HT-29 (cell line): ENCODE measurements at regions not wholly inside any gene's neighbourhood (a gene's known extent, or its start where the extent isn't known, plus 50 kb on each side); places are given as distances from the start of the nearest gene placed in this dataset.

Source experiments
- DNase-seq: peaks from one replicate; pipeline ENCODE4 v3.0.0-alpha.2; 2015; ENCODE audit warnings: low spot score

DNA sequence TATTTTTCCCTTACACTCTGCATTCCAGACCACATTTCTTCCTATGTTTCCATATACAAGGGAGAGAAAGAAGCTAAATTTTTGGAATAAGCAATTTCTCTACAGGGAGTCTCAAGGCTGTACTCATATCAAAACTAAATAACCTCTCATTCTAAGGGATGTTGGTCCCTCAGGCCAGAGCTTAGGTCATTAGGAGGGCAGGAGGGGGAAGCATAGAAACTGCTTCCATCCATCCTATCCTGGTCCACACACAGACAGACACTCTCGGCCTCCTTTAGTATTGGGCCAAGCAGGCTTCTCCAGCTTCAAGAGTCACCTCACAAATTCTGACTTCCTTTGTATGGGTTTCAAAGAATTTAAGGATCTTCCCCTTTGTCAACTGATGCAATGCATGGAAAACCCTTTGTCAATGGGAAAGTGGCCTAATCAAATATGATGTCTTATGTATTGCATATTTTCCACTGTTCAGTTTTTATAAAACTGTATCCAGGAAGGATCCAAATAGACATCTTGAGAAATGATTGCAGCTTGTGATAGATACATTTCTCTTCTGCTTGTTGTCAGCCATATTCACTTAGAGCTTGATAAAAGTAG is 140.7 kb upstream of the RARB start:
- no peak for DNase-seq

DNA sequence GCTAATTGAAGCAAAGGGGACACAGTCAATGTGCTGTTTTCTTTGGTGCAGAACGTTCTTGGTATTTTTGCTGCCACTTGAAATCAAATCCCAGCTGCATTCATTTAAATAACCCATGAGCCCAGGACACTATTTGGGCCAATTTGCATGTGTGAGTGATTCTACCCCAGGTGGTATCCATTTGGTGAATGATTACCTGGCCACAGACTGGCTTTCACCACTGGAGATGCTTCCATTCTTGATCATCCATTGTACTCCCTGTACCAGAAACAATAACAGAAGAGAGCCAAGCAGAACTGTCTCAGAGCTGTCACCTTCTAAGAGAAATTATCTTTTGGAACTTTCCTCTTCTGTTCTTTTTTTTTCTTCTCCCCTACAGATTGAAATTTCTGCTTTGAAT is 139.7 kb upstream of the RARB start:
- no peak for DNase-seq

DNA sequence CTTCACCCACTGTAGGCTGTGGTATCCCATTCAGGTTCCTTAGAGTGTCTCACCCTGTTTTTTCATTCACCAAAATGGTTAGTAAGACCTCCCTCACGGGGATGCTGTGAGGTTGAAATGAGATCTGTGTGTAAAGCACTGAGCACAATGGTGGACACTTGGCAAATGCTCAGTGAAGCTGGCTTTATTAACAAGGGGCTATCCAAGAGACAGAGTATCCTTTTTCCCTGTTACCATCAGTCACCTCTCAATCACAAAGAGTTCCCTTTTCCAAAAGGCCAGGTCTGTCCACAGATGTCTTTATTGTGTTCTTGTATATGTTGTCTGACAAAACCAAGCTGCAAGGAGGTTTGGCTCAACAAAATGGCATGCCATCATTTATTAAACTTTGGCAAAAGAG is 138.9 kb upstream of the RARB start:
- DNase-seq: no peak

DNA sequence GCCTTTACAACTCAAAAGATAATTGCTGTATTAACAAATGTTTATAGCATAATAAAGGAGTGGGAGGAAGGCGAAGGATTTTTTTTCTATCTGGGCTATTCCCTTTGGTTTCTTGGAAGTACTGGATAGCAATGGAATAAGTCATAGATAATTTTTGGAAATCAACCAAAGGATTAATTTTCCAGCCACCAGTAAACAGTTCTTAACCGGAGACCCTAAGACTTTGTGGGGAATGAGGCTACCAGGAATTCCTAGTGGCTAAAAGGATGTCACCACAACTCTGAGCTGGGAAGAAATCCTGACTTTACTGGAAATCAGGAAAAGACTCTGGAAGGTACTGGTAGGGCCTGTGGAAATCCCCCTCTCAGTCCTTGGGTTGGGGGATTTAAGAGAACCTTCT is 138.4 kb upstream of the RARB start:
- DNase-seq: no peak

DNA sequence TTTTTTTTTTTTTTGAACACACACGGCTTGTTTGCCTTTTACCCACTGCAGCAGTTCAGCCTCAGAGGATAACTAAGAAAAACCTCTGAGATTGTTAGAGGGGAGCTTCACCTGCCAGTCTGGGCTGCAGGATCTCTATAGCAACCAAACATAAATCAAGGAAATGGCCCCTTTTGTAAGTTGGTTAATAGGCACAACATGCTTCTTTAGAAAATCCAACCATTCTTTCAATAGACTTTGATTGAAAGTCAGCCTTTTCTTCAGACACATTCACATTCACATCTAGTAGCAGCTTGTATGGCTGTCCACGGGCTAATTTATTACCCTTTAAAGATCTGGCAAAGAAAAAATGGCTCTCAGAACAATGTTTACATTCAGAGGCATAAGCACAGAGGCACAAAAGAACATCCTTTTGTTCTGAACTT is 136.6 kb upstream of the RARB start:
- no peak for DNase-seq

DNA sequence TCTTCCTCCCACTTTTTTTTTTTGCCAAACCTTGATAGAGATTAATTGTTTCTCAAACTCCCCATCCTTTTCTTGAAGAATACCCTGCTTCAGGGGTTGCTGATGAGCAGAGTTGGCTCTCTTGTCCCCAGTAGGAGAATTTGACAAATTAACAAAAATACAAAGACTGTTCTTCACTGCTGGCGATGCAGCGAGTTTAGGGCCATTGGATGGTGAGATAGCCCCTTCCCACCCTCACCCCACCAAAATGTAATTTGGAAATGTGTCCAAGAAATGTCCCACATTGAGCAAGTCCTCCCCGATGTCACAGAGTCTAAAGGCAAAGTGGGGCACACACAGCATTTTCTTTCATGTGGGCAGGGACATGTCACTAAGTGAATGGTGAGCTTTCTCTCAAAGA is 136.0 kb upstream of the RARB start:
- no peak for DNase-seq

DNA sequence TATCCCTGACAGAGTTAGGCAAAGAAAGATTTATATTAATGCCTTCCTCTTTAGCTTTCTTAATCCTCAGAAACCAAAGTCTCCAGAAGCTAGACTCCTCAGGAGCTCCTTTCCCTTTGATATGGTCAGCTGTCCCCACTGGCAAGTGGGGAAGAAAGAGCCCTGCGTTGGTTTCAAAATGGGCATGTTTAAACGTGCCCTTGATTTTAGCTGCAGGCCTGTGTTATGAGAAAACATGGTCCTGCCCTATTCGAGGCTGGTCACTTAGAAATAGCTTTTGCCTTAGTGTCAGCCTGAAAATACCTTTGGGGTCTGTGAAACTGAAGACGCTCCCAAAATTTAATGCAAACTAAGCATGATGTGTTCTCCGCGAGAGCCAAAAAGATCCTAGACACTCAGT is 135.5 kb upstream of the RARB start:
- no peak for DNase-seq

DNA sequence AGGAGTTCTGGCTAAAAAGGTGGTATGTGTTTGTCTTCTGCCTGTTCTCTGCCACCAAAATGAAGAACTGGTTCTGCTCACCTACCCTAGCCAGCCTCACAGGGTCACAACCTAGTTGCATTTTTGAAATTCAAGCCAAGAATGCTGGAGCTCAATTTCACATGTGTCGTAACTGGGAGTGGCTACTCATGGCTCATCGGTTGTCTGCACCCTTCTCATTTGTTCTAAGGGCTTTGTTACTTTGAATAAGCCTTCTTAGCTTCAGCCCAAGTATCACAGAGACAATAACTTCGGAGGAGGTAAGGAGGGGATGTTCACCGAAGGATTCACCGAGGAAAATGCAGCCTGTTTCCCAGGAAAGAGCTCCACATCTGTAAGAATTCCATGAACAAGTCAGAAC is 134.3 kb upstream of the RARB start:
- no peak for DNase-seq

DNA sequence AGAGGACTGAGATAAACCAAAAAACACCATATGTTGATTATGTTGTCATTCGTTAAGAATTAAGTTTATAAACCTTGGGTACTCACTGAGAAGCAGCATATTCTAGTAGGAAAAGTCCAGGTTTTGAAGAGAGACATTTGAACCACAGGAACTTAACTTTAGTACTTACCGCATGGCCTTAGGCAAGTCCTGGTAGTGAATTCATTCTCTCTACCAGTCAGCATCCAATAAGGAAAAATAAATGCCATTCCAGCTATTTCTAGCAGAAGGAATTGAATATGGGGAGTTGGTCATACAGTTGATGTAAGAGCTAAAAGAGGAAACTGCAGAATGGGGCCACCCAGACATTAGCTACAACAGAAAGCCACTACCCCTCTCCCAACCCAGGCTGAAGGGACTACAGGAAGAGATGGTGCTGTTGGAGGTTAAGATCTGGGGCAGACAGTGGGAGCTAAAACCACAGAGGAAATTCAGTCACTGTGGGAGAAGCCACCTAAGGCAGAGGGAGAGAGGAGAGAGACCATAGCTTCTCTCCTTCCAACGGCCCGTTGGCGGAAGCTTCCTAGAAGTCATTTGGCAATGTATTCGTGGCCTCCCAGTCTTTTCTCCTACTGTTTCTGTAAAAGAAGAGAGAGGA is 133.8 kb upstream of the RARB start:
- no peak for DNase-seq

DNA sequence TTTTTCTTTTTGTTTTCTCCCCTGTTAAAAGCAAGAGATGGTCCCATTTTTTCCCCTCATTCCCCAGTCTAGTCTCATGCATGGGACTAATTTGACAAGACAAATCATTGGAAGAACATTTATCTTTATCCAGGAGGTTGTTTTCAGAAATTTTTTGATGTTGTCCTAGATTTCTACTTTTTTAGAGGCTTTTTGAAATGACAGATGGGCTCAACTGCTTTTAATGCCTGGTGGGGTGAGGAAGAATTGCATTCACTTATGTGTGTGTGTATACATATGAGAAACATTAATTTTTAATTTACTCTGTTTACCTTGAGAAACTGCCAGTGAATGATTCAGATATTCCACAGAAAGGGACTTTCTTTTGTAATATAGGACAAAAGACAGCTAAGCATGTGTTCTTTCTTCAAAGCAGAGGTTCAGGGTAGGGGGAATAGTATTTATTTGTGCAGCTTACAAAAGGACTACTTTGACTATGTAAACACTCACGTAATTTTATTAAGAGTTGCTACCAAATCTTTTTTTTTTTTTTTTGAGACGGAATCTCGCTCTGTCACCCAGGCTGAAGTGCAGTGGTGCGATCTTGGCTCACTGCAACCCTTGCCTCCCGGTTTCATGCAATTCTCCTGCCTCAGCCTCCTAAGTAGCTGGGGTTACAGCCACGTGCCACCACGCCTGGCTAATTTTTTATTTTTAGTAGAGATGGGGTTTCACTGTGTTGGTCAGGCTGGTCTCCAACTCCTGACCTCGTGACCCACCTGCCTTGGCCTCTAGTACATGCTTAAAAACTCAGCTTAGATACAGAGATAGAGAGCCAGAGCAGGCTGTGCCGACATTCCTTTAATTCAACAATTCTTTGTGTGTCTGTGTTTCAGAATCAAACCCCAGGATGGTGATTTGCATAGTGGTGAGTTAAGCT is 130.1 kb upstream of the RARB start:
- DNase-seq: no peak

DNA sequence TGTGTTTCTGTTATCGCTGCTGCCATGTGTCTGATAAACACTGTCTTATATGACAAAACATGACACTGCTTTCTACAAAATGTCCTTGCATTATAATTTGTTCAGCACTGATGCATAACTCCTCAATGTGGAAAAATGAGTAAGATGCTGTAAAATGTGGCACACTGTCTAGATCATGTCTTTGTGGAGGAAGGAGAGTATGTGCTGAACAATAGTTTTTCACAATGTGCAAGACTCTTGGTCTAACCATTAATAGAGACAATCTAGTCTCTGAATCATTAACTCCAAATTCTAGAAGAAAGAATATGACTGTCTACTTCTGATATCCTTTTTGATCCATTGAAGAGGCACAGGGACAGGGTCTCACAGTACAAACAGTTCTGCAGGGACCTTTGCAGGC is 127.9 kb upstream of the RARB start:
- DNase-seq: no peak

DNA sequence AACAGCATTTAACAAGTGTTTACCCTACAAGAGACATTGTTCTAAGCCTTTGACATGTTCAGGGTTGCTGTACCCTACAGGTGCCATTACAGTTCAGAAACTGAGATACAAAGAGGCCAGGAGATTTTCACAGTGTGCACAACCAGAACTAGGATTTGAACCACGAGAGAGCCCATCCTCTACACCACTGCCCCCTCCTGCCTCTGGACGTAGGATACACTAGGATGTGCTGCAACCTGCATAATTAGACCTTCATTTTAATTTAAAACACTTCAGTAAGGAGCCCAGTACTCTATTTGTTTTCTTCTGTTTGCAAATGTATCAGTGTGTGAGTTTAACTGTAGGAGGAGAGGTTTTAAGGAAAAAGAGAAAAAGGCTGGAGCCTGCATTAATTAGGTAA is 123.1 kb upstream of the RARB start:
- no peak for DNase-seq

DNA sequence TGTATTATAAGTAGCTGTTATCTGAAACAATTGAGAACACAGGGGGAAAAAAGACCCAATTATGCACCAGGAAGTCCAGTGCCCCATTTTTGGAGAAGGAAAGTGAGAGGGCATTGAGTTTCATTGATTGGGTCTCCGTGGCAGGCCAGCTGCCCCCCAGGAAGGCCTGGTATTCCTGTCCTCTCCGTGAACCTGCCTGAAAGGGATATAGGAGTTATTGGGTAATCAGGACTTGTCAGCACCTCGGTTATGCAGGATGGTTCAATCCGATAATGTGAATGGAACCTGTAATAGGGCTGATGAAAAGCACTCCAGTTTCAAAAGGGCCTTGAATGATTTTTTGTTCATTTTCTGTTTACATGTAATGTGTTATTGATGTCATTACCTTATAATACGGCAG is 122.0 kb upstream of the RARB start:
- DNase-seq: no peak

DNA sequence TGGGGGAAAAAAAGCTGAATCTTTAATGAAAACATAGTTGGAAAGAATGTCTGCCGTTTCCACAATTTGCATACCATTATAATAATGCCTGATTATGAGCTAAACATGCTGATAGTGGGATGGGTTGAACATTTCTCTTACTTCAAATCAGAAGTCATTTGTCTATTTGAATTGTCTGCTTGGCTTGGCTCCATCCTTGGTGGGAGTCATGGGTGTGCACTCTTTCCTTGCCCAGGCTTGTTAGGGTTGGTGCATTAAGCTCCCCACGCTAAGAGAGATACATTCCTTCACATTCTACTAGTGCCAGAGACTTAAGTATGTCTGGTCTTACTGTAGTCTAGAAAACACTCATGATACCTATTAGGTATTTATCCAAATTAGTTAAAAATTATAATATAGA is 121.4 kb upstream of the RARB start:
- DNase-seq: no peak

DNA sequence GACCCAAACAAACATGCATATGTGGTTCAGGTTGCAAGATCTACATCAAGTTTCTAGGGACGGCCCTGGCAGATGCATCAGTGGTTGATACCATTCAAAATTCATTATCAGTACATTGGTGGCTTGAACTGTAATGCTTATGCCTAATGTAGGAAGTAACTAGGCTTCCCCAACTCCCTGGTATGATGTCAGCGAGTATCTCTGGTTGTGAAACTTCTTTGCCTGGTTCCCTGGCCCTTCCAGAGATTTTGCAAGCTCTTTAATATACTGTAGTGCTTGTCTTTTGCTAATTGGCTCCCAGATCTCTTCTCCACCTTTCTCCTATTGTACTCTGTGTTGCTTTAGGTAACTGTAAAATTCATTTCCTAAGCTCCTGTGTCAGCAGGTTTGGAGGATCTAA is 114.8 kb upstream of the RARB start:
- DNase-seq: no peak

DNA sequence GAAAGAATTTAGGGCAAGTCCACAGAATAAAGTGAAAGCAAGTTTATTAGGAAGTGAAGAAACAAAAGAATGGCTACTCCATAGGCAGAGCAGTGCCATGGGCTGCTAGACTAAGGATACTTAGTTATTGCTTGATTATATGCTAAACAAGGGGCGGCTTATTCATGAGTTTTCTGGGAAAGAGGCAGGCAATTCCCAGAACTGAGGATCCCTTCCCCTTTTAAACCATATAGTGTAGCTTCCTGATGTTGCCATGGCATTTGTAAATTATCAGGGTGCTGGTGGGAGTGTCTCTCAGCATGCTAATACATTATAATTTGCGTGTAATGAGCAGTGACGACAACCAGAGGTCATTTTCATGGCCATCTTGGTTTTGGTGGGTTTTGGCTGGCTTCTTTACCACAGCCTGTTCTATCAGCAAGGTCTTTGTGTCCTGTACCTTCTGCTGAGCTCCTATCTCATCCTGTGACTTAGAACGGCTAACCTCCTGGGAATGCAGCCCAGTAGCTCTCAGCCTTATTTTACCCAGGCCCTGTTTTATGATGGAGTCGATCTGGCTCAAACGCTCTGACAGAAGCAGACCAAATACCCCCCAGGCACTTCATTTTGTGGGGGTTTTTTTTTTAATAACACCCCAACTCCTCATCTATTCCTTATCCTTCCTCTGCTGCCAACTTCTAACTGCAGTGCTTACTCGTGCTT is 103.0 kb upstream of the RARB start:
- no peak for DNase-seq

DNA sequence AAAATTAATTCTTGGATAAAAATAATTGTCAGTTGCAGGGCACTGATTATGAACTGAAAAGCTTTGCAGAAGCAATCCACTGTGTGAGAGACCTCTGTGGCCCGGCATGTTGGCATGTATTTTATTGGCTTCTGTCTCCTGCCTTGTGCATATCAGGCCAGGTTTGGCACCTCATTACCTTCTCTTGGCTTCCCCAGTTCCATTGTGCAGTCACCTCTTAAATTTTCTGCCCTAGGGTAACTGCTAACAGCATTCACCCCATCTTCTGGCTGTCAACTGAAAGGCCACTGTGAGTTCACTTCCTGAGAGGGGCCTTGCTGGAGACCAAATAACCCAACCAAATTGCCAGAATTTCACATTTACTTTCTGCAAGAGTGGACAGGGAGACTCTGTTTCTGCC is 92.7 kb upstream of the RARB start:
- DNase-seq: no peak

DNA sequence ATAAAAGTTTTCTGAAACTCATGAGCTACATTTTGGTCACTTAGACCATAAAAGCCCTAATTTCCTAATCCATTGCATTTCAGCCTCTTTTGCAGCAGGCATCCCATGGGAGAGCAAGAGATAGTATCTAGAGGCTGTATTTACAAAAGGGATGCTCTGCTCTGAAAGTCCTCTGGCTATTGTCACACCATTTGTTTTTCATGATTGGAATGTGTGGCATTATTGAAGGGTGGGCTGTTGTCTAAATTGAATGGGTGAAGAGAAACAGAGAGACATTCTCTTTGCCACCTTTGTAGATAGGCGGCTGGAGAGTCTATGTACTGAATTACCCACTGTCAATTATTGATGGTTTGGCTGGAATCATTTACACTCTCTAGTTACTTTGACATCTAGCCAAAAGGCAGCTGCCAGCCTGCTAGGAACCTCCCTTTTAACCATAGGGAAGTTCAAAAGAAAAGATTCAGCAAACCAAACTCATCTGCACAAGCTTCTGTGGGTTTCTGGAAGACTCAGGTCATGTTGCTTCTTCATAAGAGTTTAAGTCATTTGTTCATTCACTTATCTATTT is 89.8 kb upstream of the RARB start:
- no peak for DNase-seq

DNA sequence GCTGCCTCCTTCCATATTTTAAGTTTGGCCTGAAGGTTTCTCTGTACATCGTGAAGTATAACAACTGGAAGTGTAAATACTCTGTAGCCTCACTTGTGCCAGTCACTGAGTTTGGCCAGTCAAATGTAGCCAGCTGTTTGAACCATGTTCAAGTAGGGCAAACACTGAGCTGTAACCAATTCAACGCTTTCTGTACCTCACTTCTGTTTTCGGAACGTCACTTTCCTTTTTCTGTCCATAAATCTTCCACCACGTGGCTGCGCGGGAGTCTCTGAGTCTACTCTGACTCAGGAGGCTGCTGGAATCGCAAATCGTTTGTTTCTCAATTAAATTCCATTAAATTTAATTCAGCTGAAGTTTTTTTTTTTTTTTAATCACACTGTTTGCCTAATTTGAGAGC is 88.8 kb upstream of the RARB start:
- no peak for DNase-seq

DNA sequence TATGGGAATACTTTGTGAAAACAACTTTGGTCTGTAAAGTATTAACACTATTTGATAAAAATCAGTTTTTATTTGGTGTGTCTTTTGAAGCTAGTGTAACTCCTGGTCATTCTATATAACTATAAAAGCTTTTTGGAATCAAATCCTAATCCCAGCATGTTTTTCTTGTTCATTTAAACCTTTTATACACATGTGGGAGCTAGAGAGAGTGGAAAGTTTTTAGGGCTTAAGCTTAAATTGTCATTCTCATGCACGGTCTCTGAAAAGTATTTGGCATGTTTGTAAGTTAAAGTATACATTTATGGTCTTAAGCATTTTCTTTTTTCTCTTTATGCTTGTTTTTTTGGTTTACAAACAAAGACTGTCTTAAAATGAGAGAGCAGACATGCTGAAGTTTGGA is 83.4 kb upstream of the RARB start:
- no peak for DNase-seq

DNA sequence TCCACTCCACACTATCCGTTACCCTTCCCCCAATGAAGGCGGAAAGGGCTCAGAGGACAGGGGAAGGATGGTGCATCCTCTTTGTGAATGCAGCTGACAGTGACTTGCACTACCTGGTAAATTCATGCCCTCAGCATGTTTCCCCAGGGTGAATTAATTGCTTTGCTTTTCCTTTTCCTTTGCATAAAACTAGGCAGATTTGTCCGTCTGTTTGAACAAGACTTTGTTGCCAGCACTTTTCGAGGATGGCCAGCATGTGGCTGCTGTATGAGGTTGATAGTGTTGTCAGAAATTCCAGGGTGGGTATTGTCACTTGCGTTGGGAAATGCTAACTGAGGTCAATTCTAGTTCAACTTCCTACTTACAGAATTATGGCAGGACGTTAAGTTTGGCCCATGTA is 79.0 kb upstream of the RARB start:
- DNase-seq: no peak
